ENCODE measurements at regions not wholly inside any gene's neighbourhood (a gene's known extent, or its start where the extent isn't known, plus 50 kb on each side); places are given as distances from the start of the nearest gene placed in this dataset.

DNA sequence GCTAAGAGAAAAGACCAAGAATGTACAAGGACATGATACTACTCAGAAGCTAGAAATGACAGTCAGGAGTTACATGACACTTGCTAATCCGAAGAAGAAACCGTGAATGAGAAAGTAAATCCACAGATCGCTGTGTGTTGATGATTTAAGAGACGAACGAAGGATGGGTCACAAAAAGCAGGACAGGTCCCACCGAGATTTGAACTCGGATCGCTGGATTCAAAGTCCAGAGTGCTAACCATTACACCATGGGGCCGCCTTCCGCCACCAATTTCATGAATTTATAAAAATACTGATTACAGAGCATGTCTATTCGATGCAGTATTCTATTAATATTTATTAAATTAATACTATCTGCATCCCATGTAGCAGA is 54.0 kb upstream of the BTN3A2 start:
- no peak for TF ChIP-seq POLR2A (IDR thresholded peaks at IDR 0.05)
- TF ChIP-seq CTCF (IDR thresholded peaks at IDR 0.05), result no peak
